Loucy (cell line): ENCODE measurements at regions not wholly inside any gene's neighbourhood (a gene's known extent, or its start where the extent isn't known, plus 50 kb on each side); places are given as distances from the start of the nearest gene placed in this dataset.

Experiments
- H2AFZ ChIP-seq: fragments of 200-600 bp; sonication (generic); 2 replicates; pipeline ENCODE4 v1.6.0; 2016; ENCODE audit warnings: antibody characterized with exemption, mild to moderate bottlenecking, low read length, moderate library complexity
- H3F3A ChIP-seq: fragments of 200-600 bp; 2 replicates; pipeline ENCODE4 v1.6.0; 2016; ENCODE audit warnings: antibody characterized with exemption, low read depth, mild to moderate bottlenecking
- H3K27me3 ChIP-seq: fragments of 200-600 bp; sonication (generic); 2 replicates; pipeline ENCODE4 v1.6.1; 2014; ENCODE audit warnings: low read length, mild to moderate bottlenecking; ENCODE audit not compliant: insufficient read depth, poor library complexity, severe bottlenecking
- H3K36me3 ChIP-seq: fragments of 200-600 bp; sonication (generic); 2 replicates; pipeline ENCODE4 v1.6.1; 2016; ENCODE audit warnings: low read length; ENCODE audit not compliant: insufficient read depth
- H3K4me1 ChIP-seq: fragments of 200-600 bp; sonication (generic); 2 replicates; pipeline ENCODE4 v1.5.1; 2014; ENCODE audit warnings: low read length, mild to moderate bottlenecking; ENCODE audit not compliant: insufficient read depth, poor library complexity, severe bottlenecking
- H3K4me2 ChIP-seq: fragments of 200-600 bp; sonication (generic); 2 replicates; pipeline ENCODE4 v1.6.0; 2014; ENCODE audit warnings: antibody characterized with exemption, low read length, low read depth, mild to moderate bottlenecking; ENCODE audit not compliant: poor library complexity, severe bottlenecking
- H3K4me3 ChIP-seq: fragments of 200-600 bp; sonication (generic); 2 replicates; pipeline ENCODE4 v1.5.1; 2014; ENCODE audit warnings: low read length, mild to moderate bottlenecking, mixed read lengths; ENCODE audit not compliant: poor library complexity, severe bottlenecking
- H3K79me2 ChIP-seq: fragments of 200-600 bp; sonication (generic); 2 replicates; pipeline ENCODE4 v1.6.1; 2014; ENCODE audit warnings: low read length; ENCODE audit not compliant: insufficient read depth
- H3K9ac ChIP-seq: fragments of 200-600 bp; sonication (generic); 2 replicates; pipeline ENCODE4 v1.6.0; 2014; ENCODE audit warnings: mild to moderate bottlenecking, low read depth, low read length, moderate library complexity; ENCODE audit not compliant: poor library complexity, severe bottlenecking
- H3K9me2 ChIP-seq: fragments of 200-600 bp; sonication (generic); replicated peaks from 2 replicates; pipeline ENCODE4 v1.6.1; 2016; ENCODE audit warnings: low read depth, low read length, mixed read lengths
- H3K9me3 ChIP-seq: fragments of 200-600 bp; sonication (generic); 2 replicates; pipeline ENCODE4 v1.6.1; 2014; ENCODE audit warnings: mild to moderate bottlenecking, antibody characterized with exemption, low read length, low read depth; ENCODE audit not compliant: insufficient read depth
- H4K20me1 ChIP-seq: fragments of 200-600 bp; sonication (generic); 2 replicates; pipeline ENCODE4 v1.6.0; 2014; ENCODE audit warnings: antibody characterized with exemption, low read length, mild to moderate bottlenecking; ENCODE audit not compliant: insufficient read depth, poor library complexity, severe bottlenecking
- EZH2phosphoT487 ChIP-seq: fragments of 200-600 bp; IDR thresholded peaks from 2 replicates; pipeline ENCODE4 v1.6.1; 2018; ENCODE audit warnings: antibody characterized with exemption, mild to moderate bottlenecking, moderate library complexity, borderline replicate concordance
- TF ChIP-seq, protein P1 (sequence below): fragments of 200-600 bp; sonication (generic); conservative IDR thresholded peaks from 2 replicates; pipeline ENCODE4 v1.5.1; 2014; ENCODE audit warnings: mild to moderate bottlenecking, antibody characterized with exemption, low read length

DNA sequence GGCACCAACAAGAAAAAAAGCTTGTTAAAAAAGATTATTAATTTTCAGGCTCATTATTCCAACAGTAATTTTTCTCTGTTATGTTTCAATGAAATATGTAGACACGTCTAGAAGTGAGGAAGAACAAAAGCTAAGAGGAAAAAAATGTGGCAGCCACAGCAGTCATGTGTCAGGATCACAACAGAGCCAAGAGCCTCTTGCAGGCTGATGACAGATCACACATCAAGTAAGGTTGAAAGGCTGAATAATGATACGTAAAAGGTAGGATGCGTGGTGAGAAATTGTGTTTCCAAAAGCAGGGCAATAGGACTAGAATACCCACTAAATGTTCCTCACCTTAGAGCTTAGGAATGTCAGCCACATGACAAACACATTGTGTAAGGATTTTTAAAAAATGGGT, 124.8 kb downstream of the HTR1A start:
- Histone ChIP-seq H3K4me2 (no peak overlapping the region), H3F3A (no peaks in the 10 kb centered on the region), H4K20me1 (no peaks in the 10 kb centered on the region), H3K36me3 (no peaks in the 10 kb centered on the region), H3K79me2 (no peaks in the 10 kb centered on the region), H3K9me3 (no peaks in the 10 kb centered on the region), H3K9me2 (no peaks in the 10 kb centered on the region), H3K9ac (no peak overlapping the region), H3K27me3 (no peaks in the 10 kb centered on the region), H2AFZ (no peak overlapping the region), H3K4me3 (no peak overlapping the region), H3K4me1 (no peaks in the 10 kb centered on the region)
- TF ChIP-seq EZH2phosphoT487 = no peak
- TF ChIP-seq, protein P1, sequence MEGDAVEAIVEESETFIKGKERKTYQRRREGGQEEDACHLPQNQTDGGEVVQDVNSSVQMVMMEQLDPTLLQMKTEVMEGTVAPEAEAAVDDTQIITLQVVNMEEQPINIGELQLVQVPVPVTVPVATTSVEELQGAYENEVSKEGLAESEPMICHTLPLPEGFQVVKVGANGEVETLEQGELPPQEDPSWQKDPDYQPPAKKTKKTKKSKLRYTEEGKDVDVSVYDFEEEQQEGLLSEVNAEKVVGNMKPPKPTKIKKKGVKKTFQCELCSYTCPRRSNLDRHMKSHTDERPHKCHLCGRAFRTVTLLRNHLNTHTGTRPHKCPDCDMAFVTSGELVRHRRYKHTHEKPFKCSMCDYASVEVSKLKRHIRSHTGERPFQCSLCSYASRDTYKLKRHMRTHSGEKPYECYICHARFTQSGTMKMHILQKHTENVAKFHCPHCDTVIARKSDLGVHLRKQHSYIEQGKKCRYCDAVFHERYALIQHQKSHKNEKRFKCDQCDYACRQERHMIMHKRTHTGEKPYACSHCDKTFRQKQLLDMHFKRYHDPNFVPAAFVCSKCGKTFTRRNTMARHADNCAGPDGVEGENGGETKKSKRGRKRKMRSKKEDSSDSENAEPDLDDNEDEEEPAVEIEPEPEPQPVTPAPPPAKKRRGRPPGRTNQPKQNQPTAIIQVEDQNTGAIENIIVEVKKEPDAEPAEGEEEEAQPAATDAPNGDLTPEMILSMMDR = no peak

DNA sequence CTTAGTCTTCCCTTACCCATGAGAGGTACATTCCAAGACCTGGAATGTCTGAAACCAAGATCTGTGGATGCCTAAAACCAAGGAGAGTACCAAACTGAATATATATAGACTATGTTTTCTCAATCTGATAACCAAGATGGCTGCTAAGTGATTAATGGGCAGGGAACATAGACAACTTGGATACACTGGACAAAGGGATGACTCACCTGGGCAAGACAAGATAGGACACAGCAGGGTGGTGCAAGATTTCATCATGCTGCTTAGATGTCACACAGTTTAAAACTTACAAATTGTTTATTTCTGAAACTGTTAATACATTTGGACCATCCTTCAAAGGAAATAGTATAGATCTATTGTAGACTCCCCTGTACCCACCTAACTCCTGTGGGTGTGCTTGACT, 130.9 kb downstream of the HTR1A start:
- Histone ChIP-seq H3K36me3 (no peaks in the 10 kb centered on the region), H3K27me3 (no peaks in the 10 kb centered on the region), H3K79me2 (no peaks in the 10 kb centered on the region), H3K9ac (no peak overlapping the region), H3F3A (no peaks in the 10 kb centered on the region), H3K9me2 (no peaks in the 10 kb centered on the region), H3K9me3 (no peaks in the 10 kb centered on the region), H2AFZ (no peak overlapping the region), H4K20me1 (no peaks in the 10 kb centered on the region), H3K4me2 (no peak overlapping the region), H3K4me3 (no peak overlapping the region), H3K4me1 (no peaks in the 10 kb centered on the region)
- no peak for TF ChIP-seq EZH2phosphoT487
- TF ChIP-seq, protein P1 = no peak

DNA sequence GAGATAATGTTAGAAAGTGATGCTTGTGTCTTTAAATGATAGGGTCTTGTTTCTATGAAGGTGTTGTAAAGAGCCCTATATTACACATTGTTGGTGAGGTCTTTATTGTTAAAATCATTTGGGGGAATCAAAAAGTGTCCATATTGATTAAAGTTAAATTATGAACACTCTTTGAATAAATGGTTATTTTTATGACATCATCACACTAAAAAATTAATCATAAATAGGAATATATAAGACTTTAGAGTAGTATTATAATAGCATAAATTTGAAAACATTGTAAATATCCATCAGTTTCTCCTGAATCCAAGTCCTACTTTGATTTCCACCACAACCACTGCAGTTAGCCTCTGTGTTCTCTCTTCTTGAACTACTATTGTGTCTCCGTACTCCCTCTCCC, 136.3 kb downstream of the HTR1A start:
- Histone ChIP-seq H3K9ac (no peak overlapping the region), H3K4me3 (no peak overlapping the region), H3K9me3 (no peaks in the 10 kb centered on the region), H3K36me3 (no peaks in the 10 kb centered on the region), H4K20me1 (no peaks in the 10 kb centered on the region), H2AFZ (no peak overlapping the region), H3K9me2 (no peaks in the 10 kb centered on the region), H3K4me1 (no peaks in the 10 kb centered on the region), H3F3A (no peaks in the 10 kb centered on the region), H3K27me3 (no peaks in the 10 kb centered on the region), H3K79me2 (no peaks in the 10 kb centered on the region), H3K4me2 (no peak overlapping the region)
- TF ChIP-seq EZH2phosphoT487 = no peak
- TF ChIP-seq, protein P1 = no peak
